HepG2 (cell line): ENCODE measurements at regions not wholly inside any gene's neighbourhood (a gene's known extent, or its start where the extent isn't known, plus 50 kb on each side); places are given as distances from the start of the nearest gene placed in this dataset.

ENCODE experiments used
- ATF2 ChIP-seq: sonication (generic); formaldehyde crosslinking; IDR thresholded peaks from 2 replicates; pipeline ENCODE4 v1.4.0; 2020; ENCODE audit warnings: missing genetic modification reagents
- CBX5 ChIP-seq: sonication (generic); formaldehyde crosslinking; IDR thresholded peaks from 2 replicates; pipeline ENCODE4 v1.4.0; 2020; ENCODE audit warnings: missing genetic modification reagents, borderline replicate concordance
- CTCF ChIP-seq: sonication (generic); formaldehyde crosslinking; IDR thresholded peaks from 2 replicates; pipeline ENCODE4 v1.5.0; 2020; ENCODE audit warnings: mild to moderate bottlenecking, missing genetic modification reagents, moderate library complexity
- ETV6 ChIP-seq: sonication (generic); formaldehyde crosslinking; conservative IDR thresholded peaks from 2 replicates; pipeline ENCODE4 v1.4.0; 2020; ENCODE audit warnings: missing genetic modification reagents
- GRHL1 ChIP-seq: sonication (generic); formaldehyde crosslinking; conservative IDR thresholded peaks from 2 replicates; pipeline ENCODE4 v1.8.0; 2022; ENCODE audit warnings: missing genetic modification reagents
- HBP1 ChIP-seq: IDR thresholded peaks from 2 replicates; pipeline ENCODE4 v1.6.1; 2016; ENCODE audit warnings: low read depth, control low read depth
- MYNN ChIP-seq: sonication (generic); formaldehyde crosslinking; IDR thresholded peaks from 2 replicates; pipeline ENCODE4 v1.4.0; 2020; ENCODE audit warnings: mild to moderate bottlenecking, low read depth, missing genetic modification reagents
- TFE3 ChIP-seq: IDR thresholded peaks from 2 replicates; pipeline ENCODE4 v1.6.1; 2016
- ZBTB39 ChIP-seq: sonication (generic); formaldehyde crosslinking; IDR thresholded peaks from 2 replicates; pipeline ENCODE4 v1.5.0; 2020; ENCODE audit warnings: missing genetic modification reagents
- ZGPAT ChIP-seq: IDR thresholded peaks from 2 replicates; pipeline ENCODE4 v1.6.1; 2016; ENCODE audit warnings: mild to moderate bottlenecking
- ZNF282 ChIP-seq: fragments of 450-650 bp; IDR thresholded peaks from 2 replicates; pipeline ENCODE4 v1.6.1; 2018; ENCODE audit not compliant: partially characterized antibody
- ZNF549 ChIP-seq: sonication (generic); formaldehyde crosslinking; IDR thresholded peaks from 2 replicates; pipeline ENCODE4 v1.5.0; 2020; ENCODE audit warnings: missing genetic modification reagents

GRCh38 chr14:61188978-61189808 is 91.9 kb downstream of the TMEM30B start:
- TF ChIP-seq GRHL1 (CRISPR knock-in tag) = no peak
- no peak for TF ChIP-seq ZNF282
- TF ChIP-seq ZBTB39 = no peak
- no peak for TF ChIP-seq MYNN (CRISPR knock-in tag)
- peak; percentile 83 for TF ChIP-seq CTCF
- no peak for TF ChIP-seq HBP1 (CRISPR knock-in tag)
- no peak for TF ChIP-seq ZNF549
- peak; percentile 49; the same call in 1 of the 2 replicates for TF ChIP-seq ZGPAT (CRISPR knock-in tag)
- no peak for TF ChIP-seq TFE3 (CRISPR knock-in tag)
- no peak for TF ChIP-seq CBX5
- TF ChIP-seq ATF2 (CRISPR knock-in tag) = no peak
- TF ChIP-seq ETV6 = no peak
